H9 (cell line): ENCODE measurements at regions not wholly inside any gene's neighbourhood (a gene's known extent, or its start where the extent isn't known, plus 50 kb on each side); places are given as distances from the start of the nearest gene placed in this dataset.

Experiments used
- DNase-seq: peaks from one replicate; pipeline ENCODE4 v3.0.0-alpha.2; 2017
- H2AFZ ChIP-seq: one replicate; pipeline ENCODE4 v1.6.1; 2013; ENCODE audit warnings: mild to moderate bottlenecking, low read length, control low read depth, moderate library complexity
- H2AK5ac ChIP-seq: 2 replicates; pipeline ENCODE4 v1.6.1; 2013; ENCODE audit warnings: low read length, control low read depth, mixed read lengths; ENCODE audit not compliant: insufficient read length
- H2BK120ac ChIP-seq: one replicate; pipeline ENCODE4 v1.6.1; 2013; ENCODE audit warnings: low read depth, mild to moderate bottlenecking, low read length, control low read depth, inconsistent platforms; ENCODE audit not compliant: poor library complexity, severe bottlenecking
- H2BK12ac ChIP-seq: 2 replicates; pipeline ENCODE4 v1.6.1; 2013; ENCODE audit warnings: low read length, control low read depth, mixed read lengths, low read depth; ENCODE audit not compliant: insufficient read length
- H2BK15ac ChIP-seq: 2 replicates; pipeline ENCODE4 v1.6.1; 2013; ENCODE audit warnings: low read depth, low read length, control low read depth
- H2BK20ac ChIP-seq: one replicate; pipeline ENCODE4 v1.6.1; 2013; ENCODE audit warnings: low read depth, mild to moderate bottlenecking, low read length, control low read depth, inconsistent platforms; ENCODE audit not compliant: poor library complexity, severe bottlenecking
- H2BK5ac ChIP-seq: 2 replicates; pipeline ENCODE4 v1.6.1; 2013; ENCODE audit warnings: low read length, control low read depth, mixed read lengths; ENCODE audit not compliant: insufficient read length
- H3K14ac ChIP-seq: 2 replicates; pipeline ENCODE4 v1.6.1; 2013; ENCODE audit warnings: low read length, control low read depth; ENCODE audit not compliant: insufficient read depth
- H3K18ac ChIP-seq: 2 replicates; pipeline ENCODE4 v1.6.1; 2013; ENCODE audit warnings: low read depth, mild to moderate bottlenecking, mixed read lengths, low read length, control low read depth; ENCODE audit not compliant: insufficient read length
- H3K23ac ChIP-seq: 2 replicates; pipeline ENCODE4 v1.6.1; 2013; ENCODE audit warnings: low read length, control low read depth, mixed read lengths, low read depth; ENCODE audit not compliant: insufficient read length
- H3K23me2 ChIP-seq: 2 replicates; pipeline ENCODE4 v1.6.1; 2013; ENCODE audit warnings: low read depth, mild to moderate bottlenecking, mixed read lengths, low read length, control low read depth; ENCODE audit not compliant: insufficient read length, poor library complexity, severe bottlenecking
- H3K27ac ChIP-seq: 2 replicates; pipeline ENCODE4 v1.5.1; 2013; ENCODE audit warnings: low read length, control low read depth, mixed read lengths, low read depth; ENCODE audit not compliant: insufficient read length
- H3K27me3 ChIP-seq: 2 replicates; pipeline ENCODE4 v1.6.1; 2013; ENCODE audit warnings: low read length, control low read depth, inconsistent platforms; ENCODE audit not compliant: insufficient read depth
- H3K4ac ChIP-seq: 2 replicates; pipeline ENCODE4 v1.6.1; 2013; ENCODE audit warnings: low read depth, mild to moderate bottlenecking, control low read depth, inconsistent platforms, low read length, moderate library complexity
- H3K4me1 ChIP-seq: 2 replicates; pipeline ENCODE4 v1.6.1; 2013; ENCODE audit warnings: low read length, control low read depth, inconsistent platforms; ENCODE audit not compliant: insufficient read depth
- H3K4me2 ChIP-seq: 2 replicates; pipeline ENCODE4 v1.6.1; 2013; ENCODE audit warnings: low read length, control low read depth, mixed read lengths; ENCODE audit not compliant: insufficient read length, insufficient read depth
- H3K56ac ChIP-seq: 2 replicates; pipeline ENCODE4 v1.6.1; 2013; ENCODE audit warnings: low read depth, mild to moderate bottlenecking, mixed read lengths, low read length, control low read depth; ENCODE audit not compliant: insufficient read length
- H3K79me1 ChIP-seq: 2 replicates; pipeline ENCODE4 v1.6.1; 2013; ENCODE audit warnings: low read depth, mild to moderate bottlenecking, moderate library complexity, low read length, control low read depth, inconsistent platforms; ENCODE audit not compliant: insufficient read depth, poor library complexity, severe bottlenecking
- H3K79me2 ChIP-seq: 2 replicates; pipeline ENCODE4 v1.6.1; 2013; ENCODE audit warnings: low read length, control low read depth, inconsistent platforms; ENCODE audit not compliant: insufficient read depth
- H3K9ac ChIP-seq: 2 replicates; pipeline ENCODE4 v1.6.1; 2013; ENCODE audit warnings: low read length, control low read depth, mixed read lengths; ENCODE audit not compliant: insufficient read length; ENCODE audit errors: extremely low read depth
- H3K9me3 ChIP-seq: one replicate; pipeline ENCODE4 v1.6.1; 2013; ENCODE audit warnings: low read depth, low read length, inconsistent platforms; ENCODE audit not compliant: control insufficient read depth
- H3T11ph ChIP-seq: one replicate; pipeline ENCODE4 v1.6.1; 2013; ENCODE audit warnings: mild to moderate bottlenecking, low read length, control low read depth, inconsistent platforms
- H4K20me1 ChIP-seq: one replicate; pipeline ENCODE4 v1.6.1; 2013; ENCODE audit not compliant: control insufficient read depth, insufficient read length, insufficient read depth
- H4K5ac ChIP-seq: 2 replicates; pipeline ENCODE4 v1.6.1; 2013; ENCODE audit warnings: low read depth, mild to moderate bottlenecking, mixed read lengths, low read length, control low read depth; ENCODE audit not compliant: insufficient read length
- H4K8ac ChIP-seq: replicated peaks from 2 replicates; pipeline ENCODE4 v1.6.1; 2013; ENCODE audit warnings: low read length, control low read depth, mixed read lengths, low read depth; ENCODE audit not compliant: insufficient read length
- H4K91ac ChIP-seq: 2 replicates; pipeline ENCODE4 v1.6.1; 2013; ENCODE audit warnings: low read depth, mild to moderate bottlenecking, moderate library complexity, mixed read lengths, low read length, control low read depth; ENCODE audit not compliant: insufficient read length
- H3K27ac Mint-ChIP-seq, 3 experiments: 2 replicates in 2 of 3; 3 replicates in 1 of 3; pipeline ENCODE4 v1.8.0; 2020 to 2021; ENCODE audit warnings: mixed read lengths in 3 of 3, mild to moderate bottlenecking in 1 of 3, moderate library complexity in 1 of 3
- H3K27me3 Mint-ChIP-seq: 2 replicates; pipeline ENCODE4 v1.8.0; 2021; ENCODE audit warnings: low read depth, mild to moderate bottlenecking, moderate library complexity, mixed read lengths
- H3K36me3 Mint-ChIP-seq, 3 experiments: 2 replicates in 2 of 3; 3 replicates in 1 of 3; pipeline ENCODE4 v1.8.0; 2020 to 2021; ENCODE audit warnings: low read depth in 3 of 3, mixed read lengths in 3 of 3; ENCODE audit not compliant: insufficient read depth in 1 of 3
- H3K4me1 Mint-ChIP-seq, 2 experiments: 2 replicates each; pipeline ENCODE4 v1.8.0; 2020; ENCODE audit warnings: mixed read lengths in 2 of 2
- H3K4me3 Mint-ChIP-seq, 2 experiments: 2 replicates in 1 of 2; 3 replicates in 1 of 2; pipeline ENCODE4 v1.8.0; 2020 to 2021; ENCODE audit warnings: mild to moderate bottlenecking in 2 of 2, mixed read lengths in 2 of 2, moderate library complexity in 1 of 2
- H3K9me3 Mint-ChIP-seq, 2 experiments: 2 replicates in 1 of 2; 3 replicates in 1 of 2; pipeline ENCODE4 v1.8.0; 2020; ENCODE audit warnings: mild to moderate bottlenecking in 2 of 2, mixed read lengths in 2 of 2, moderate library complexity in 1 of 2
- CTCF ChIP-seq: fragments of 200-600 bp; sonication (generic); conservative IDR thresholded peaks from 3 replicates; pipeline ENCODE4 v1.8.0; 2021; ENCODE audit warnings: antibody characterized with exemption, mild to moderate bottlenecking
- WGBS: extraction: QIAGEN DNeasy Blood & Tissue Kit; methylation state at CpG from one replicate; pipeline ENCODE4 v1.1.7; 2013; ENCODE audit warnings: missing lambda C conversion rate, low lambda C conversion rate, mixed read lengths; ENCODE audit not compliant: insufficient read length; ENCODE audit errors: extremely low coverage; 5-methylcytosine and 5-hydroxymethylcytosine counted together

- Histone ChIP-seq H3K56ac (no peak overlapping the region), H3K79me2 (no peaks in the 10 kb centered on the region), H4K8ac (no peak overlapping the region), H3K18ac (no peak overlapping the region), H2BK12ac (no peak overlapping the region), H3K79me1 (no peaks in the 10 kb centered on the region), H2BK5ac (no peak overlapping the region), H3K23ac (no peak overlapping the region), H3K27ac (no peak overlapping the region), H4K5ac (no peak overlapping the region), H3K4me1 (no peaks in the 10 kb centered on the region; the same call in 1 of the 2 replicates), H3T11ph (no peak overlapping the region), H2BK20ac (no peak overlapping the region), H4K91ac (no peak overlapping the region), H2AFZ (no peak overlapping the region), H2BK120ac (no peak overlapping the region), H2BK15ac (no peak overlapping the region), H4K20me1 (no peaks in the 10 kb centered on the region), H3K4ac (no peak overlapping the region), H3K27me3 (no peaks in the 10 kb centered on the region), H3K9me3 (no peaks in the 10 kb centered on the region), H3K4me2 (no peak overlapping the region), H2AK5ac (no peak overlapping the region), H3K23me2 (no peaks in the 10 kb centered on the region), H3K14ac (no peak overlapping the region), H3K9ac (no peak overlapping the region)
- DNase-seq = no peak
- no peaks in the 10 kb centered on the region for H3K36me3 Mint-ChIP-seq
- no CpG with 5 or more reads among the region's 8 CpGs for WGBS
- no peak for TF ChIP-seq CTCF
- peaks cover 9 to 13% of the 10 kb centered on the region in 2 experiments for H3K4me1 Mint-ChIP-seq
- no peak overlapping the region for H3K4me3 Mint-ChIP-seq
- H3K9me3 Mint-ChIP-seq = 0 out of 5 replicates have a peak, but pooled peaks cover 0 to 2% of the 10 kb centered on the region in 2 experiments
- no peak overlapping the region for H3K27ac Mint-ChIP-seq
- H3K27me3 Mint-ChIP-seq = no peaks in the 10 kb centered on the region
Observed at GRCh38 chr2:195533771-195534642, 123.0 kb upstream of the SLC39A10 start.
